PFSK-1 (cell line): ENCODE measurements at regions not wholly inside any gene's neighbourhood (a gene's known extent, or its start where the extent isn't known, plus 50 kb on each side); places are given as distances from the start of the nearest gene placed in this dataset.

ENCODE experiments used
- FOXP2 ChIP-seq: optimal IDR thresholded peaks from 2 replicates; pipeline ENCODE3; 2011; ENCODE audit warnings: borderline replicate concordance, control low read depth, inconsistent platforms; ENCODE audit not compliant: insufficient read depth; ENCODE audit errors: extremely low read length, extremely low read depth
- POLR2AphosphoS5 ChIP-seq: IDR thresholded peaks from 2 replicates; pipeline ENCODE4 v1.6.1; 2012; ENCODE audit warnings: low read depth, mild to moderate bottlenecking, control low read depth, low read length, moderate library complexity
- SIN3A ChIP-seq: IDR thresholded peaks from 2 replicates; pipeline ENCODE4 v1.6.1; 2012; ENCODE audit warnings: mild to moderate bottlenecking, low read length, moderate library complexity, borderline replicate concordance; ENCODE audit not compliant: insufficient read depth
- TAF1 ChIP-seq: IDR thresholded peaks from 2 replicates; pipeline ENCODE4 v1.6.1; 2012; ENCODE audit warnings: low read length, control low read depth, borderline replicate concordance; ENCODE audit not compliant: insufficient read depth
- TF ChIP-seq, protein P1 (sequence below), 2 experiments: IDR thresholded peaks; 2 replicates each; pipeline versions ENCODE4 v1.6.1 to v1.8.0; 2011 to 2012; ENCODE audit warnings: low read depth in 2 of 2, low read length in 2 of 2, control low read depth in 1 of 2, inconsistent platforms in 1 of 2, mild to moderate bottlenecking in 1 of 2, moderate library complexity in 1 of 2; ENCODE audit not compliant: insufficient read depth in 1 of 2

DNA sequence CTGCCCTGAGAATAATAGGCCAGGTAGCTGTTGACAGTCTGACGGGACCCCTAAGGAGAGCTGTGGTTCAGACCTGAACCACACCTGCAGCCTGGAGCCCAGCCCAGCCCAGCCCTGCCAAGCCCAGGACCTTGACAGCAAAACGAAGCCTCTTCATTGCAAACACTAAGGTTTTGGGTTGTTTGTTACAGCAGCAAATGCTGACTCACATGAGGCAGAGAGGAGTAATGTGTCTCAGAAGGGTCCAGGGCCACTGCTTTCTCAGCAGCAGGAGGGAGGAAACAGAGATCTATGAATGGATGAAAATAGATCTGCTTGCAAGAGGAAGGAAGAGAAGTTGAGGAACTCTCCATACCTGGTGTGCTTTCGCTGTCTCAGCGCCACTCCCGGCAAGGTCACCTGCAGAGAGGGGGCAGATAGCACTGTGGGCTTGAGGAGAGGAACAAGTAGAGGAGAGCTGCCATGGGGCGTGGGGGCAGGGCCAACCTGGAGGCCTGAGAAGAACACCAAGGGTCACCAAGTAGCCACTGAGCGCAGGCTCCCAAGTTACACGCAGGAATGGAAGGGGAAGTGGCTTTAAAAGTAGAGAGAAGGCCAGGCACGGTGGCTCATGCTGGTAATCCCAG lies 127.2 kb downstream of the ZNF281 start:
- TF ChIP-seq POLR2AphosphoS5 (no peak), TAF1 (no peak), FOXP2 (no peak), SIN3A (no peak)
- TF ChIP-seq, protein P1, sequence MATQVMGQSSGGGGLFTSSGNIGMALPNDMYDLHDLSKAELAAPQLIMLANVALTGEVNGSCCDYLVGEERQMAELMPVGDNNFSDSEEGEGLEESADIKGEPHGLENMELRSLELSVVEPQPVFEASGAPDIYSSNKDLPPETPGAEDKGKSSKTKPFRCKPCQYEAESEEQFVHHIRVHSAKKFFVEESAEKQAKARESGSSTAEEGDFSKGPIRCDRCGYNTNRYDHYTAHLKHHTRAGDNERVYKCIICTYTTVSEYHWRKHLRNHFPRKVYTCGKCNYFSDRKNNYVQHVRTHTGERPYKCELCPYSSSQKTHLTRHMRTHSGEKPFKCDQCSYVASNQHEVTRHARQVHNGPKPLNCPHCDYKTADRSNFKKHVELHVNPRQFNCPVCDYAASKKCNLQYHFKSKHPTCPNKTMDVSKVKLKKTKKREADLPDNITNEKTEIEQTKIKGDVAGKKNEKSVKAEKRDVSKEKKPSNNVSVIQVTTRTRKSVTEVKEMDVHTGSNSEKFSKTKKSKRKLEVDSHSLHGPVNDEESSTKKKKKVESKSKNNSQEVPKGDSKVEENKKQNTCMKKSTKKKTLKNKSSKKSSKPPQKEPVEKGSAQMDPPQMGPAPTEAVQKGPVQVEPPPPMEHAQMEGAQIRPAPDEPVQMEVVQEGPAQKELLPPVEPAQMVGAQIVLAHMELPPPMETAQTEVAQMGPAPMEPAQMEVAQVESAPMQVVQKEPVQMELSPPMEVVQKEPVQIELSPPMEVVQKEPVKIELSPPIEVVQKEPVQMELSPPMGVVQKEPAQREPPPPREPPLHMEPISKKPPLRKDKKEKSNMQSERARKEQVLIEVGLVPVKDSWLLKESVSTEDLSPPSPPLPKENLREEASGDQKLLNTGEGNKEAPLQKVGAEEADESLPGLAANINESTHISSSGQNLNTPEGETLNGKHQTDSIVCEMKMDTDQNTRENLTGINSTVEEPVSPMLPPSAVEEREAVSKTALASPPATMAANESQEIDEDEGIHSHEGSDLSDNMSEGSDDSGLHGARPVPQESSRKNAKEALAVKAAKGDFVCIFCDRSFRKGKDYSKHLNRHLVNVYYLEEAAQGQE (IDR thresholded peaks at IDR 0.05; ENCODE audit: insufficient read depth in 1 of 2, low read depth in 2 of 2, low read length in 2 of 2): no peak

GRCh38 chr1:200281201-200281835 lies 128.5 kb downstream of the ZNF281 start:
- no peak for TF ChIP-seq SIN3A
- TF ChIP-seq TAF1: no peak
- no peak for TF ChIP-seq POLR2AphosphoS5
- no peak for TF ChIP-seq FOXP2
- TF ChIP-seq, protein P1 (IDR thresholded peaks at IDR 0.05; ENCODE audit: insufficient read depth in 1 of 2, low read depth in 2 of 2, low read length in 2 of 2): no peak

DNA sequence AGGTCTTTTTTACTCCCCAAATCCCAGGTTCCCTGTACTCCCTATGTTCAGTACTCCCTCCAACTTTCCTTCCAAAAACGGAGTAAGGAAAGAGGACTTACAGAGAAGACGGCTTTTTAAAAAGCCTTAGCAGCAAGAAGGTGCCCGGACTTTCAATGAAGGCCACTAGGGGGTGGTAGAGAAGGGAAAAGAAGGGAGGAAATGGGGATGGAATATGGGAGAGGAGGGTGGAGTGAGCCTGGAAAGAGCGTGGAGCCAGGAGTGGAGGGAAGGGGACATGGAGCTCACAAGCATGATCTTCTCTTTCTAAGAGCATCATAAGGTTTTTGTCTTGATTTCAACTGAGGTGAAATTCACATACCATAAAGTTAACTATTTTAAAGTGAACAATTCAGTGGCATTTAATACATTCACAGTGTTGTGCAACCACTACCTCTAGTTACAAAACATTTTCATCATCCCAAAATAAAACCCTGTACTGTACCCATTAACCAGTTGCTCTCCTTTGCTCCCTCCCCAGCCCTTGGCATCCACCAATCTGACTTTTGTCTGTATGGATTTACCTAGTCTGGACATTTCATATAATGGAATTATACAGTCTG lies 129.9 kb downstream of the ZNF281 start:
- TF ChIP-seq SIN3A (no peak), TAF1 (no peak), FOXP2 (no peak), POLR2AphosphoS5 (no peak)
- TF ChIP-seq, protein P1 (IDR thresholded peaks at IDR 0.05; ENCODE audit: insufficient read depth in 1 of 2, low read depth in 2 of 2, low read length in 2 of 2): no peak

GRCh38 chr1:200275816-200276453 lies 133.9 kb downstream of the ZNF281 start:
- TF ChIP-seq TAF1: no peak
- TF ChIP-seq, protein P1 (IDR thresholded peaks at IDR 0.05; ENCODE audit: insufficient read depth in 1 of 2, low read depth in 2 of 2, low read length in 2 of 2): no peak
- no peak for TF ChIP-seq POLR2AphosphoS5
- no peak for TF ChIP-seq SIN3A
- TF ChIP-seq FOXP2: no peak
